HEK293 (cell line): ENCODE measurements at regions not wholly inside any gene's neighbourhood (a gene's known extent, or its start where the extent isn't known, plus 50 kb on each side); places are given as distances from the start of the nearest gene placed in this dataset.
A peak's percentile ranks its signal among the peaks of the same experiment; 100 is the strongest.

ENCODE experiments used
- CTCF ChIA-PET: fragments of 350-600 bp; formaldehyde crosslinking; extraction: SDS; loops from one replicate; lab custom pipeline; 2021; ENCODE audit warnings: antibody characterized with exemption; lab: Yijun Ruan, JAX
- POLR2A ChIA-PET: fragments of 300-600 bp; formaldehyde crosslinking; extraction: SDS; loops from one replicate; lab custom pipeline; 2020; ENCODE audit warnings: antibody characterized with exemption, inconsistent platforms; lab: Yijun Ruan, JAX
- H3K27ac ChIP-seq: fragments of 200-500 bp; sonication (Bioruptor generic); 2 replicates; pipeline ENCODE4 v1.5.1; 2014; ENCODE audit warnings: low read depth, low read length, control low read depth, inconsistent platforms; ENCODE audit errors: extremely low read depth
- H3K36me3 ChIP-seq, 2 experiments: fragments of 200-500 bp in 1 of 2; sonication (Bioruptor generic) in 1 of 2; 1 replicate in 1 of 2; 2 replicates in 1 of 2; pipeline ENCODE4 v1.5.1; 2014 to 2017; ENCODE audit warnings: inconsistent platforms in 2 of 2, low read length in 2 of 2; ENCODE audit not compliant: control insufficient read depth in 2 of 2, insufficient read depth in 1 of 2
- H3K4me1 ChIP-seq: fragments of 200-500 bp; sonication (Bioruptor generic); 2 replicates; pipeline ENCODE4 v1.5.1; 2014; ENCODE audit warnings: mild to moderate bottlenecking, low read length, inconsistent platforms; ENCODE audit not compliant: control insufficient read depth, insufficient read depth
- H3K4me3 ChIP-seq: 2 replicates; pipeline ENCODE4 v1.5.1; 2011; ENCODE audit warnings: low read depth, mild to moderate bottlenecking, control low read depth, low read length, moderate library complexity
- H3K9me3 ChIP-seq: fragments of 200-500 bp; sonication (Bioruptor generic); 2 replicates; pipeline ENCODE4 v1.5.1; 2014; ENCODE audit warnings: low read depth, low read length, inconsistent platforms; ENCODE audit not compliant: control insufficient read depth, insufficient read depth
- GLI4 ChIP-seq: fragments of 450-650 bp; formaldehyde crosslinking; IDR thresholded peaks from 2 replicates; pipeline ENCODE4 v1.5.1; 2016; ENCODE audit warnings: missing biosample characterization, missing genetic modification characterization
- KLF10 ChIP-seq: fragments of 450-650 bp; IDR thresholded peaks from 2 replicates; pipeline ENCODE4 v1.5.1; 2018; ENCODE audit warnings: missing biosample characterization, mild to moderate bottlenecking, missing genetic modification characterization
- MYNN ChIP-seq: fragments of 450-650 bp; formaldehyde crosslinking; IDR thresholded peaks from 2 replicates; pipeline ENCODE4 v1.5.1; 2016; ENCODE audit warnings: missing biosample characterization, missing genetic modification characterization, borderline replicate concordance
- OSR2 ChIP-seq: fragments of 450-650 bp; formaldehyde crosslinking; IDR thresholded peaks from 2 replicates; pipeline ENCODE4 v1.5.1; 2016; ENCODE audit warnings: missing biosample characterization, missing genetic modification characterization
- SCRT2 ChIP-seq: fragments of 450-650 bp; formaldehyde crosslinking; IDR thresholded peaks from 2 replicates; pipeline ENCODE4 v1.5.1; 2016; ENCODE audit warnings: missing biosample characterization, missing genetic modification characterization
- ZBTB20 ChIP-seq: fragments of 450-650 bp; formaldehyde crosslinking; IDR thresholded peaks from 2 replicates; pipeline ENCODE4 v1.5.1; 2016; ENCODE audit warnings: missing biosample characterization, missing genetic modification characterization
- ZBTB26 ChIP-seq: fragments of 450-650 bp; formaldehyde crosslinking; optimal IDR thresholded peaks from 2 replicates; pipeline ENCODE3; 2016; ENCODE audit warnings: missing biosample characterization, mild to moderate bottlenecking, missing genetic modification characterization
- ZNF114 ChIP-seq: fragments of 450-650 bp; formaldehyde crosslinking; IDR thresholded peaks from 2 replicates; pipeline ENCODE4 v1.5.0; 2017; ENCODE audit warnings: missing biosample characterization, missing genetic modification characterization
- ZNF132 ChIP-seq: fragments of 450-650 bp; formaldehyde crosslinking; IDR thresholded peaks from 2 replicates; pipeline ENCODE4 v1.5.1; 2017; ENCODE audit warnings: missing biosample characterization, missing genetic modification characterization, borderline replicate concordance
- ZNF140 ChIP-seq: fragments of 450-650 bp; formaldehyde crosslinking; IDR thresholded peaks from 2 replicates; pipeline ENCODE4 v1.5.1; 2016; ENCODE audit warnings: missing biosample characterization, missing genetic modification characterization
- ZNF184 ChIP-seq: fragments of 450-650 bp; IDR thresholded peaks from 2 replicates; pipeline ENCODE4 v1.5.1; 2018; ENCODE audit warnings: missing biosample characterization, mild to moderate bottlenecking, missing genetic modification characterization
- ZNF211 ChIP-seq: fragments of 450-650 bp; formaldehyde crosslinking; IDR thresholded peaks from 2 replicates; pipeline ENCODE4 v1.5.1; 2016; ENCODE audit warnings: low read depth, missing biosample characterization, missing genetic modification characterization
- ZNF214 ChIP-seq: fragments of 450-650 bp; formaldehyde crosslinking; IDR thresholded peaks from 2 replicates; pipeline ENCODE4 v1.5.1; 2017; ENCODE audit warnings: missing biosample characterization, mild to moderate bottlenecking, missing genetic modification characterization, borderline replicate concordance
- ZNF26 ChIP-seq: fragments of 450-650 bp; formaldehyde crosslinking; IDR thresholded peaks from 2 replicates; pipeline ENCODE4 v1.5.1; 2016; ENCODE audit warnings: missing biosample characterization, missing genetic modification characterization
- ZNF521 ChIP-seq: fragments of 450-650 bp; formaldehyde crosslinking; IDR thresholded peaks from 2 replicates; pipeline ENCODE4 v1.5.1; 2017; ENCODE audit warnings: missing biosample characterization, mild to moderate bottlenecking, missing genetic modification characterization
- ZNF623 ChIP-seq: fragments of 450-650 bp; formaldehyde crosslinking; IDR thresholded peaks from 2 replicates; pipeline ENCODE4 v1.5.1; 2016; ENCODE audit warnings: missing biosample characterization, missing genetic modification characterization
- ZNF624 ChIP-seq: fragments of 450-650 bp; formaldehyde crosslinking; IDR thresholded peaks from 2 replicates; pipeline ENCODE4 v1.5.1; 2017; ENCODE audit warnings: missing biosample characterization, missing genetic modification characterization
- ZNF830 ChIP-seq: fragments of 450-650 bp; IDR thresholded peaks from 2 replicates; pipeline ENCODE4 v1.5.0; 2018; ENCODE audit warnings: missing biosample characterization, missing genetic modification characterization, low read depth, mild to moderate bottlenecking, moderate library complexity
- TF ChIP-seq, protein P1 (sequence below): fragments of 450-650 bp; formaldehyde crosslinking; IDR thresholded peaks from 2 replicates; pipeline ENCODE4 v1.5.1; 2016; ENCODE audit warnings: missing biosample characterization, missing genetic modification characterization
- TF ChIP-seq, protein P2 (sequence below): fragments of 450-650 bp; formaldehyde crosslinking; IDR thresholded peaks from 2 replicates; pipeline ENCODE4 v1.5.1; 2016; ENCODE audit warnings: missing biosample characterization, missing genetic modification characterization, low read depth
- TF ChIP-seq, protein P3 (sequence below): fragments of 450-650 bp; formaldehyde crosslinking; IDR thresholded peaks from 2 replicates; pipeline ENCODE4 v1.5.1; 2016; ENCODE audit warnings: missing biosample characterization, missing genetic modification characterization, borderline replicate concordance
- TF ChIP-seq, protein P4 (sequence below): fragments of 450-650 bp; formaldehyde crosslinking; IDR thresholded peaks from 2 replicates; pipeline ENCODE4 v1.5.1; 2017; ENCODE audit warnings: missing biosample characterization, missing genetic modification characterization

DNA sequence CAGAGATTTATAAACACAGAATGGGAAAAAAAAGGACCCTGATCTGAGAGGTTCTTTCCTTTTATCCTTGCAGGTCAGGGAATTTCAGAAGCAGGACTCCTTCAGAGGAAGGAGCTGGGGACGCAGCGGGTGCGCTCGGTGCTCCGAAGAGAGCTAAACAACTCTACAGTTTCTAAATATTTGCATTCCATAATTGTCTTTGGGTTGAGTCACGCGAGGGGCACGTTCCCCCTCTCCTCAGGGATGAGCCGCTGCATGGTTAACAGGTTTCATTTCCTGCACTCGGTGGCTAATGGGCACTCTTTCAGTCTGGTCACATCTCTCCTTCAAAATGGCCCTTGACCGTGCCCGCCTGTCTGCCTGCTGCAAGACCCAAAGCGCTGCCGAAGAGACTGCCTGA is 165.0 kb upstream of the HMHB1 start:
- CTCF ChIA-PET = interaction anchor here (1.4 kb wide), 1 partner anchor 10 kb away, joined by 3 read pairs; no protein-coding TSS in a partner anchor
- no peak for TF ChIP-seq ZBTB20 (tag by site-specific recombination)
- no peak for TF ChIP-seq MYNN
- TF ChIP-seq OSR2 (tag by site-specific recombination) = no peak
- no peak for TF ChIP-seq ZBTB26 (tag by site-specific recombination)
- no peak for TF ChIP-seq ZNF521 (tag by site-specific recombination)
- TF ChIP-seq ZNF624 (tag by site-specific recombination) = no peak
- no peak for TF ChIP-seq ZNF140
- no peak for TF ChIP-seq ZNF114 (tag by site-specific recombination)
- TF ChIP-seq, protein P1, sequence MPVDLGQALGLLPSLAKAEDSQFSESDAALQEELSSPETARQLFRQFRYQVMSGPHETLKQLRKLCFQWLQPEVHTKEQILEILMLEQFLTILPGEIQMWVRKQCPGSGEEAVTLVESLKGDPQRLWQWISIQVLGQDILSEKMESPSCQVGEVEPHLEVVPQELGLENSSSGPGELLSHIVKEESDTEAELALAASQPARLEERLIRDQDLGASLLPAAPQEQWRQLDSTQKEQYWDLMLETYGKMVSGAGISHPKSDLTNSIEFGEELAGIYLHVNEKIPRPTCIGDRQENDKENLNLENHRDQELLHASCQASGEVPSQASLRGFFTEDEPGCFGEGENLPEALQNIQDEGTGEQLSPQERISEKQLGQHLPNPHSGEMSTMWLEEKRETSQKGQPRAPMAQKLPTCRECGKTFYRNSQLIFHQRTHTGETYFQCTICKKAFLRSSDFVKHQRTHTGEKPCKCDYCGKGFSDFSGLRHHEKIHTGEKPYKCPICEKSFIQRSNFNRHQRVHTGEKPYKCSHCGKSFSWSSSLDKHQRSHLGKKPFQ (tag by site-specific recombination) = no peak
- TF ChIP-seq, all 188 proteins: peak for 0
- peaks cover 2% of the 10 kb centered on the region; the same call in 1 of the 2 replicates for H3K4me1 ChIP-seq
- H3K27ac ChIP-seq = no peak overlapping the region
- POLR2A ChIA-PET = no interaction called here
- H3K9me3 ChIP-seq = no peaks in the 10 kb centered on the region
- no peak overlapping the region for H3K4me3 ChIP-seq
- no peaks in the 10 kb centered on the region for H3K36me3 ChIP-seq

- H3K36me3 ChIP-seq = no peaks in the 10 kb centered on the region
- H3K9me3 ChIP-seq = no peaks in the 10 kb centered on the region
- CTCF ChIA-PET = no interaction called here
- peaks cover 11% of the 10 kb centered on the region for H3K4me1 ChIP-seq
- H3K4me3 ChIP-seq = no peak overlapping the region
- TF ChIP-seq ZNF211 (tag by site-specific recombination) (no peak), ZNF623 (tag by site-specific recombination) (no peak), ZNF184 (no peak), SCRT2 (tag by site-specific recombination) (0 out of 2 replicates have a peak, but pooled peaks have one; percentile 22), ZNF26 (tag by site-specific recombination) (no peak)
- TF ChIP-seq, protein P2, sequence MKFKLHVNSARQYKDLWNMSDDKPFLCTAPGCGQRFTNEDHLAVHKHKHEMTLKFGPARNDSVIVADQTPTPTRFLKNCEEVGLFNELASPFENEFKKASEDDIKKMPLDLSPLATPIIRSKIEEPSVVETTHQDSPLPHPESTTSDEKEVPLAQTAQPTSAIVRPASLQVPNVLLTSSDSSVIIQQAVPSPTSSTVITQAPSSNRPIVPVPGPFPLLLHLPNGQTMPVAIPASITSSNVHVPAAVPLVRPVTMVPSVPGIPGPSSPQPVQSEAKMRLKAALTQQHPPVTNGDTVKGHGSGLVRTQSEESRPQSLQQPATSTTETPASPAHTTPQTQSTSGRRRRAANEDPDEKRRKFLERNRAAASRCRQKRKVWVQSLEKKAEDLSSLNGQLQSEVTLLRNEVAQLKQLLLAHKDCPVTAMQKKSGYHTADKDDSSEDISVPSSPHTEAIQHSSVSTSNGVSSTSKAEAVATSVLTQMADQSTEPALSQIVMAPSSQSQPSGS (tag by site-specific recombination) = no peak
- TF ChIP-seq, all 188 proteins: peak for 1
- POLR2A ChIA-PET = no interaction called here
- no peak overlapping the region for H3K27ac ChIP-seq
These were observed 166.6 kb upstream of the HMHB1 start for GRCh38 chr5:143645356-143645755.

DNA sequence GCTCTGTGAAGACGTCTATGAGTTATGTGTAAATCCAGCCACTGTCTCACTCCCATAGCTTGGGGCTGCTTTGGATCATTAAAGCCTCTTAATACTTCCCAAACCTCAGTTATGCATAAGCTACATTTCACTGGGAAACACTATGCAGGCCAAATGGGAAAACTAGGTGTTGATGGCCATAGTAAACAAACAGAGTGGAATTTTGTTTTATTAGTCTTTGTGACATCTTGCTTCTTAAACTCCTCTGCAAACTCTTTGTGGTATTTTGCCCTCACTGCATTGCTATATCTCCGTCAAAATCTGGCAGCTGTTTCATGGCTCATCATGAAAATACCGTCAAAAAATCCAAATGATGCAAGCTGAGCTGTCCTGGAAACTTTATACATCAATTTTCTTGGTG is 167.2 kb upstream of the HMHB1 start:
- H3K27ac ChIP-seq = no peak overlapping the region
- no peaks in the 10 kb centered on the region for H3K36me3 ChIP-seq
- H3K9me3 ChIP-seq = no peaks in the 10 kb centered on the region
- peaks cover 11% of the 10 kb centered on the region for H3K4me1 ChIP-seq
- TF ChIP-seq, protein P3, sequence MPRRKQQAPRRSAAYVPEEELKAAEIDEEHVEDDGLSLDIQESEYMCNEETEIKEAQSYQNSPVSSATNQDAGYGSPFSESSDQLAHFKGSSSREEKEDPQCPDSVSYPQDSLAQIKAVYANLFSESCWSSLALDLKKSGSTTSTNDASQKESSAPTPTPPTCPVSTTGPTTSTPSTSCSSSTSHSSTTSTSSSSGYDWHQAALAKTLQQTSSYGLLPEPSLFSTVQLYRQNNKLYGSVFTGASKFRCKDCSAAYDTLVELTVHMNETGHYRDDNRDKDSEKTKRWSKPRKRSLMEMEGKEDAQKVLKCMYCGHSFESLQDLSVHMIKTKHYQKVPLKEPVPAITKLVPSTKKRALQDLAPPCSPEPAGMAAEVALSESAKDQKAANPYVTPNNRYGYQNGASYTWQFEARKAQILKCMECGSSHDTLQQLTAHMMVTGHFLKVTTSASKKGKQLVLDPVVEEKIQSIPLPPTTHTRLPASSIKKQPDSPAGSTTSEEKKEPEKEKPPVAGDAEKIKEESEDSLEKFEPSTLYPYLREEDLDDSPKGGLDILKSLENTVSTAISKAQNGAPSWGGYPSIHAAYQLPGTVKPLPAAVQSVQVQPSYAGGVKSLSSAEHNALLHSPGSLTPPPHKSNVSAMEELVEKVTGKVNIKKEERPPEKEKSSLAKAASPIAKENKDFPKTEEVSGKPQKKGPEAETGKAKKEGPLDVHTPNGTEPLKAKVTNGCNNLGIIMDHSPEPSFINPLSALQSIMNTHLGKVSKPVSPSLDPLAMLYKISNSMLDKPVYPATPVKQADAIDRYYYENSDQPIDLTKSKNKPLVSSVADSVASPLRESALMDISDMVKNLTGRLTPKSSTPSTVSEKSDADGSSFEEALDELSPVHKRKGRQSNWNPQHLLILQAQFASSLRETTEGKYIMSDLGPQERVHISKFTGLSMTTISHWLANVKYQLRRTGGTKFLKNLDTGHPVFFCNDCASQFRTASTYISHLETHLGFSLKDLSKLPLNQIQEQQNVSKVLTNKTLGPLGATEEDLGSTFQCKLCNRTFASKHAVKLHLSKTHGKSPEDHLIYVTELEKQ = no peak
- TF ChIP-seq GLI4 (tag by site-specific recombination) = no peak
- no peak for TF ChIP-seq ZNF214
- TF ChIP-seq ZNF624 (tag by site-specific recombination) = no peak
- TF ChIP-seq, protein P4, sequence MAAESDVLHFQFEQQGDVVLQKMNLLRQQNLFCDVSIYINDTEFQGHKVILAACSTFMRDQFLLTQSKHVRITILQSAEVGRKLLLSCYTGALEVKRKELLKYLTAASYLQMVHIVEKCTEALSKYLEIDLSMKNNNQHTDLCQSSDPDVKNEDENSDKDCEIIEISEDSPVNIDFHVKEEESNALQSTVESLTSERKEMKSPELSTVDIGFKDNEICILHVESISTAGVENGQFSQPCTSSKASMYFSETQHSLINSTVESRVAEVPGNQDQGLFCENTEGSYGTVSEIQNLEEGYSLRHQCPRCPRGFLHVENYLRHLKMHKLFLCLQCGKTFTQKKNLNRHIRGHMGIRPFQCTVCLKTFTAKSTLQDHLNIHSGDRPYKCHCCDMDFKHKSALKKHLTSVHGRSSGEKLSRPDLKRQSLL (tag by site-specific recombination) = no peak
- TF ChIP-seq ZNF184 = no peak
- TF ChIP-seq KLF10 (tag by site-specific recombination) = no peak
- TF ChIP-seq ZNF132 = no peak
- TF ChIP-seq ZNF830 (tag by site-specific recombination) = no peak
- POLR2A ChIA-PET = no interaction called here
- CTCF ChIA-PET = no interaction called here
- H3K4me3 ChIP-seq = no peak overlapping the region
